ENCODE measurements at regions not wholly inside any gene's neighbourhood (a gene's known extent, or its start where the extent isn't known, plus 50 kb on each side); places are given as distances from the start of the nearest gene placed in this dataset.

DNA sequence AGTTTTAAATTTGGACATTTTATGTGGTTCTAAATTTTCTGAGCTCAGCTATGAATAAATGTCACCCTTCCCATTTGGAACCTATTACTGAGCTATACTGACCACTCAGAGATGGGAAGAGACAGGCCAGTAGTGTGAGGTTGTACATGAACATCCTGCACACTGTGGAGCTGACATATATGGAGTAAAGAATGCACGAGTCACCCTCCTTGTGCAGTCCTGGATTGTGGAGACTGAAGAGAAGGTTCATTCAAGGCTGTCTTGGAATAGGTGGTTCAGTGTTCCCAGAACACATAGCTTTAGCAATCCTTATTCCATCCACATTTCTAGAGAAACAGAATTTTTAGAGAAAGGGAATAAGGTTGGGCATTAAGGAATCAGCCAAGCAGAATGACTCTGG lies 50.3 kb upstream of the OGFRL1 start:
- TF ChIP-seq CTCF (IDR thresholded peaks at IDR 0.05 in 4 of 5, conservative IDR thresholded peaks at IDR 0.05 in 1 of 5) (no peak), POLR2A (IDR thresholded peaks at IDR 0.05) (no peak)
